ENCODE measurements at regions not wholly inside any gene's neighbourhood (a gene's known extent, or its start where the extent isn't known, plus 50 kb on each side); places are given as distances from the start of the nearest gene placed in this dataset.

GRCh38 chr9:94168203-94169000 is 84.1 kb downstream of the PTPDC1 start:
- intact Hi-C loops (cut with micrococcal nuclease; ENCODE audit: unreplicated experiment) (loop anchor here (10.0 kb wide), 1 partner anchor 104 kb away; no protein-coding TSS in a partner anchor), in situ Hi-C loops (cut with HindIII; ENCODE audit: low pct_unique_long_range_greater_than_20kb, low sequenced_read_pairs) (no loop called here)
- Histone ChIP-seq H3K36me3 (ENCODE audit: control insufficient read depth, insufficient read depth, low read length) (peaks cover 15% of the 10 kb centered on the region), H3K4me3 (ENCODE audit: low read depth in 2 of 2, low read length in 2 of 2) (peak overlapping the region; percentile 90 to 92), H3K4me1 (ENCODE audit: control insufficient read depth, insufficient read depth, low read length) (peaks cover 20% of the 10 kb centered on the region), H3K27ac (ENCODE audit: low read length) (peak overlapping the region; percentile 96), H3K9me3 (ENCODE audit: control insufficient read depth, insufficient read depth, low read depth, low read length) (no peaks in the 10 kb centered on the region), H3K27me3 (ENCODE audit: control insufficient read depth, insufficient read depth, low read length) (no peaks in the 10 kb centered on the region)
- ATAC-seq (no peak), DNase-seq (ENCODE audit: low read depth, low spot score) (no peak)
- CTCF ChIA-PET = interaction anchor here (0.6 kb wide), 1 partner anchor 87 kb away, joined by 4 read pairs; no protein-coding TSS in a partner anchor
- POLR2A ChIA-PET = interaction anchor here (0.6 to 0.8 kb wide), 2 partner anchors 15 to 28 kb away, joined by 6 to 12 read pairs; no protein-coding TSS in a partner anchor
- no TSS peak for BruUV-seq (replicated peaks)
- TF ChIP-seq TCF7L2 (IDR thresholded peaks at IDR 0.05; ENCODE audit: low read depth, low read length) = no peak
- no peak for TF ChIP-seq REST (IDR thresholded peaks at IDR 0.05; ENCODE audit: insufficient read depth in 1 of 2, low read depth in 2 of 2, low read length in 1 of 2)
- TF ChIP-seq CTCF (IDR thresholded peaks at IDR 0.05) = no peak
- TF ChIP-seq POLR2AphosphoS5 (IDR thresholded peaks at IDR 0.05; ENCODE audit: low read depth, low read length) = no peak
- TF ChIP-seq SIN3A (IDR thresholded peaks at IDR 0.05; ENCODE audit: borderline replicate concordance, insufficient read depth, low read depth, low read length) = no peak

GRCh38 chr9:94169968-94170367 is 85.7 kb downstream of the PTPDC1 start:
- ATAC-seq (no peak), DNase-seq (ENCODE audit: low read depth, low spot score) (no peak)
- Histone ChIP-seq H3K36me3 (ENCODE audit: control insufficient read depth, insufficient read depth, low read length) (peaks cover 21% of the 10 kb centered on the region), H3K4me1 (ENCODE audit: control insufficient read depth, insufficient read depth, low read length) (peaks cover 26% of the 10 kb centered on the region), H3K9me3 (ENCODE audit: control insufficient read depth, insufficient read depth, low read depth, low read length) (no peaks in the 10 kb centered on the region), H3K27ac (ENCODE audit: low read length) (no peak overlapping the region), H3K27me3 (ENCODE audit: control insufficient read depth, insufficient read depth, low read length) (no peaks in the 10 kb centered on the region), H3K4me3 (ENCODE audit: low read depth in 2 of 2, low read length in 2 of 2) (peak overlapping the region in 1 of 2 experiments; percentile 92; a peak in 2 of 4 replicates)
- BruUV-seq (replicated peaks) = no TSS peak
- CTCF ChIA-PET = no interaction called here
- POLR2A ChIA-PET = no interaction called here
- in situ Hi-C loops (cut with HindIII; ENCODE audit: low pct_unique_long_range_greater_than_20kb, low sequenced_read_pairs) = no loop called here
- TF ChIP-seq POLR2AphosphoS5 (IDR thresholded peaks at IDR 0.05; ENCODE audit: low read depth, low read length) (no peak), SIN3A (IDR thresholded peaks at IDR 0.05; ENCODE audit: borderline replicate concordance, insufficient read depth, low read depth, low read length) (no peak), CTCF (IDR thresholded peaks at IDR 0.05) (no peak), TCF7L2 (IDR thresholded peaks at IDR 0.05; ENCODE audit: low read depth, low read length) (no peak), REST (IDR thresholded peaks at IDR 0.05; ENCODE audit: insufficient read depth in 1 of 2, low read depth in 2 of 2, low read length in 1 of 2) (no peak)
- intact Hi-C loops (cut with micrococcal nuclease; ENCODE audit: unreplicated experiment) = loop anchor here (10.0 kb wide), 1 partner anchor 105 kb away; no protein-coding TSS in a partner anchor
